NCI-H2171 (cell line): ENCODE measurements at regions not wholly inside any gene's neighbourhood (a gene's known extent, or its start where the extent isn't known, plus 50 kb on each side); places are given as distances from the start of the nearest gene placed in this dataset.

Experiments used
- DNase-seq: peaks from one replicate; lab custom pipeline; 2025; lab: John Stamatoyannopoulos, UW

DNA sequence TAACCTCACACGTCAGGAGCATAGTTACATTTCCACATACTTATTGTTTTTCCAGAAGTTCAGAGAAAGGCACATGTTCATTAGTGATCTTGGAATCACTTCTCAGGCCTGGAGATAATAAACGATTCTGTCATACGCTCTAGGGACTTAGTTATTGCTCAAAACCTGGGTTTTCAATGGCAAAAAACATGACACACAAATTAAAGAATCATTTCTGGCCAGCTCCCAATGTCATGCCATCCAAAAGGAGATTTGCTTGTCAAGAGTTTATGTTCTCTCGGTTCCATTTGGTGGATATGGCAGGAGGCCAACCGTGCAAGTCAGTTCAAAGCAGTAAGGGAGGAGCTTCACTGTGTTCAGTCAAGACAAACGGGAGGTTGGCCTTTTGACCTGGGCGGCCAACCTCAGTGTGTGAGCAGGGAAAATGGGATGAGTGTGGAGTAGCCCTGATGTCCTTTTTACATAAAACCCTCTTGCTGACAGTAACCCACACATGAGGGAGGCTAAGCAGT, 123.4 kb downstream of the NXNL2 start:
- peak; percentile 3 for DNase-seq

DNA sequence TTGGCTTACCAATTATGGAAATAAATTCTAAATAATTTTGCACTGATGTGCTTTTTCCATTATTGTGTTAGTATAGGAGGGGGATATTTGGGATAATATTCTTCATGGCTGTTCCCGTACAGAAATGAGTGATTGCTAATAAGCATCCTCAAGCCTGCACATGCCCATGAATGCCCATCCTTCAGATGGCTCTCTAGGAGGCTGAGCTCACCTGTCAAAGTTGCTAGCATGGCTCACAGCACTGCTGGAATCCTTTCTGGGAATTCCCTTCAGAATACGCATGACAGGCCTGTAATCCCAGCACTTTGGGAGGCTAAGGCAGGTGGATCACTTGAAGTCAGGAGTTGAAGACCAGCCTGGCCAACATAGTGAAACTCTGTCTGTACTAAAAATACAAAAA, 124.1 kb downstream of the NXNL2 start:
- no peak for DNase-seq

DNA sequence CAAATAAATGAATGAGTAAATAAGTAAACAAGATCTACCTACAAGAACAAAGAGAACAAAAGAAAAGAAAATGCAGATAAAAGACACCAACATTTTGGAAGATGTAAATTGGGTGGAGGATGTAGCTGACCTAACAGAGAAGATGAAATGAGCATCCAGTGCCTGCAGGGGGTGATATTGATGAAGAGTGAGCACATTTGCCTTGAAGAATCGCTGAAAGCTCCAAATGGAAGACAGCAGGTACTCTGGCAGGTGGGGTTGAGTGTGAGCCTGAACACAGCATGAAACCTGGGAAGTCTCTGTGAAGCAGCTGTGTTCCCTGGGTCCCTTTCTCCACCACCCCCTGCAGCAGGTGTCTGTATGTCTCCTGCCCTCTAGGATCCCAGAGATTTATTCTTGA, 125.6 kb downstream of the NXNL2 start:
- DNase-seq, result no peak

DNA sequence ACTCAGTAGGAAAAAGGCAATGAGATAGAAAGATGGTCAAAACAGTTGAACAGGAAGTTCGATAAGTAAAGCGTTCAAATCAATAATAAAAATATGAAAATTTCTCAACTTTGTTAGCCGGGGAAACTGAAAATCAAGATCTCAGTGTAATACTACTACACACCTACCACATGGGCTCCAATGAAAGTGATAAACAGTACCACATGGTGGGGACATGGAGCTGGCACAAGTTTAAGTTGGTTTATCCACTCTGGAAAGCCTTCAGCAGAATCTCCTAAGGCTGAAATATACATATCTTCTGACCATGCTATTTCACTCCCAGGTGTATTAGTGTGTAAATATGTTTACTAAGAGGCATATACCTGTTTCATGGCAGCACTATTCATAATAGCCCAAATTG, 126.8 kb downstream of the NXNL2 start:
- no peak for DNase-seq

DNA sequence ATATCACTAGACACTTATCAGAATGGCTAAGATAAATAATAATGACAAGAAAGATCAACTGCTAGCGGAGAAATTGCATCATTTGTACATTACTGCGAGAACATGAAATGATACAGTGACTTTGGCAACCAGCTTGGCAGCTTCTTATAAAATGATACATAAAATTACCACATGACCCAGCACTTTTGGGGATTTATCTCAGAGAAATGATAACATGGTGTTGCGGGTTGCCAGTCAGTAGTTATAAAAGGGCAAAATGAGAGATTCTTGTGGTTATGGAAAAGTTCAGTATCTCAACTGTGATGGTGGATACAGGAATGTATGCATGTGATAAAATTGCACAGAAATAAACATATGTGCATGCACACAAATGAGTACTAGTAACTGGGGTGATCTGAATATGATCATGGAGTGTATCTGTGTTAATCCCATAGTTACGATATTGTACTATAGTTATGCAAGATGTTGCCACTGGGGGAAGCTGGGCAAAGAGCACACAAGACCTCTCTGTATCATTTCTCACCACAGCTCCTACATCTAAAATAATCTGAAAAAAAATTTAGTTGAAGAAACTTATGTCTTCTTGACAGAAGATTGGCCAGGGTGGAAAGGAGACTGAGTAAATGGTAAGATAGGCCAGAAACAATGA, 128.9 kb downstream of the NXNL2 start:
- DNase-seq, result no peak

DNA sequence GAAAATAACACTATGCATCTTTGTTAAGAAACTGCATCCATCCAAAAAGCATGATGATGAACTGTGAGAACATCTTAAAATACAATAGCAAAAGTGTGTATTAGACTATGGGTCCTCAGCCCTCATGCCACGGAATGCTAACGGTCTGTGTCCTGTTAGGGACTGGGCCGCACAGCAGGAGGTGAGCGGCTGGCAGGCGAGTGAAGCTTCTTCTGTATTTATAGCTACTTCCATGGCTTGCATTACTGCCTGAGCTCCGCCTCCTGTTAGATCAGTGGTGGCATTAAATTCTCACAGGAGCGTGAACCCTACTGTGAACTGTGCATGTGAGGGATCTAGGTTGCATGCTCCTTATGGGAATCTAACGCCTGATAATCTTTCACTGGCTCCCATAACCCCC, 129.8 kb downstream of the NXNL2 start:
- no peak for DNase-seq

DNA sequence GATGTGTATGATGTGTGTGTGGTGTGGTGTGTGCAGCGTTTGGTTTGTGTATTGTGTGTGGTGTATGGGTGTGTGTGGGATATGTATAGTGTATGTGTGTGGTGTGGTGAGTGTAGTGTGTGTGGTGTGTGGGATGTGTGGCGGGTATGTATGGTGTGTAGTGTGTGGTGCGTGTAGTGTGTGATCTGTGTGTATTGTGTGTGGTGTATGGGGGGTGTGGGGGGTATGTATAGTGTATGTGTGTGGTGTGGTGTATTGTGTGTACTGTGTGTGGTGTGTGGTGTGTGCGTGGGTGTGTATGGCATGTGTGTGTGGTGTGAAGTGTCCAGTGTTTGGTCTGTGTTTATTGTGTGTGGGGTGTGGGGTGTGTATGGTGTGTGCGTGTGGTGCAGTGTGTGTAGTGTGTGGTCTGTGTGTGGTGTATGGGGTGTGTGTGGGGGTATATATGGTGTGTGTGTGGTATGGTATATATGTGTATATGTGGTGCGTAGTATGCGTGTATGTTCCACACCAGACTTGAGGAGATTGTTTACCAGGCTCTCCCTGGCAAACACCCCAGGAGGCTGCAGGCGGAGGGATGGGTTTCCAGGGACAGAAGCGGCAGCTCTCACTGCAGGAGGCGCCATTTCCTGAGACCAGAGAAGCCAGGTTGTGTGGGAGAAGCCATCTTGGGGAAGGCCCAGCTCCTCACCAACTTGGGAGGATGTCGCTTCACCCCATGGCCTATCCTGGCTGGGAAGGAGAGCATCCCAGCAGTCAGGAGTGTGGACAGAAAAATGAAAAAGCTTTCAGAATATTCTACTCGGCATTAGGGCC, 138.1 kb downstream of the NXNL2 start:
- DNase-seq, result no peak

DNA sequence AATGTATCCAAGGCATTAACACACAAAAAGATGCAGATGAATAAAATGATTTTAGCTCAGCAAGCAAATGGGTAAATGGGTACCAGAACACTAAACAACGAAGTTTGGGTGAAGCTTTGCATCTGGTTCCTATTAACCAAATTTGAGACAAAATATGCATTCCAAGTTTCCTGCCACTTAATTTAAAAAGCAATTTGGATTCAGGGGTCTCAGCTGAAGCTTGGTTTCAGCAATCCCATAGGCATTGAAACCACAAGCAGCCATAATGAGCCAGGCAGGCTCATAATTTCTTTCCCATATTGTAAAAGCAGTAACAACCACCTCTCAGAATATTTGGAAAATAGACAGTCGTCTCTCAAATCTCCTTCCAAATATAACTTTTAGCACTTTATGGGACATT, 138.9 kb downstream of the NXNL2 start:
- no peak for DNase-seq

DNA sequence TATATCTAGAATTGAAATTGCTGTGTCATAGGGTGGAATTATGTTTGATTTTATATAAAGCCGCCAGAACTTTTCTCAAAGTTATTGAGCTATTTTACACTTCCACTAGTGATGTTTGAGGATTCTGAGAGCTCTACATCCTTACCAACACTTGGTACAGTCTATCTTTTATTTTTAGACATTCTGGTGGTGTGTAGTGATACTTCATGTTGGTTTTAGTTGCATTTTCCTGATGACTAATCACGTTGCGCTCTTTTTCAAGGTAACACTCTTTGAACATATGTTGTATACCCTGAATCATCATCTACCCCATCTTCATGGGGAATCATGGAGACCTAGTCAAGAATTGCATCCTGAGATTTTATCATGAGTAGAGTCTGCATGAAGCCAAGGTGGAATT, 141.7 kb downstream of the NXNL2 start:
- DNase-seq, result no peak

DNA sequence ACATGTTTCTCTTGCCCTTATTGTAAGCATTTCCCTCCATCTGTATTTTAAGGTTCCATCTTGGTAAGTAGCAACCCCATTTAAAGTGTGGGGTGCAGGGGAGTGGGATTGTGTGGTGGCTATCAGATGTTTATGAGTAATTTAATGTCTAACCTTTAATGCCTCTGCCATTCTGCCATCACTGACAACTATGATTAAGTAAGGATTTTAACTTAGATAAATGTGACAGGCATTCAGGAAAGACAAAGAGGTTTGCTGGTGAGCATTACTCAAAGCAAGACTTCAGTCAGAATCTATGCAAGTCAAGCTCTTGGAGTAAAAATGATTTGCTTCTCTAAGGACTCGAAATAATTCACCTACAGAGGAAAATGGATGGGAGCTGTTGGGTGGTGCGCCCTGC, 143.0 kb downstream of the NXNL2 start:
- DNase-seq, result no peak

DNA sequence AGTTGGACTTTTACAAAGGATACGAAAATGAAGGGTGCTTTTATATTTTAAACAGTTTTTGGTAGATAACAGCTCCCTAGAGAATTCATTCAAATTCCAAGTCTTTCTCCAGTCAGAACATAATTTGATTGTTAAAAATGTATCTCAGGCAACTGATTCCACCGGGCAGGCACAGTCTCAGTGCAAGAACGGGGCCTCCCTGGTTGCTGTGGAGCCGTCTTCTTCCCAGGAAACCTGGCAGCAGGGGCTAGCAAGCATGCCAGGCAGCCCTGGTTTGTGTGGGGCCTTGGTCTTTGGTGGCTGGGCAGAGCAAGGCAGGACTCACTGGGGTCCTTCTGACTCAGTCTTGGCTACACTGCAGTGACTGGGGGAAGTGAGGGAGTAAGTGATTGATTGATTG, 143.5 kb downstream of the NXNL2 start:
- no peak for DNase-seq

DNA sequence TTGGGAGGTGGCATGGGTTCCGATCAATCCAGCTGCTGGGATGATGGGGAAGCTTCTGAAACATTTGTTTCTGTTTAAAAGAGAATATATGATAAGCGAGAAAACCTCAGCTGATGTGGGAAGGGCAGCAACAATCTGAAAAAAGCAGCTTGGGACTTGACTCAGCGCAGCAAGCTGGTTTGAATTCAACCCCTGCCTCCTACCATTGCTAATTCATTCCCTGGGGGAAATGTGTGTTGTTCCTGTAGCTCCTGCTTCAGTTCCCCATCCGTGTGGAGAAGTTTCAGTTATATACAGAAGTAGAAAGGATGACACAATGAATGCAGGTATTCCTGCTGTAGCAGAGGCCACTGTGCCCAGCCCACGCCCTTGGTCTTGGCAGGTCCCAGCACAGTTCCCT, 145.1 kb downstream of the NXNL2 start:
- no peak for DNase-seq

DNA sequence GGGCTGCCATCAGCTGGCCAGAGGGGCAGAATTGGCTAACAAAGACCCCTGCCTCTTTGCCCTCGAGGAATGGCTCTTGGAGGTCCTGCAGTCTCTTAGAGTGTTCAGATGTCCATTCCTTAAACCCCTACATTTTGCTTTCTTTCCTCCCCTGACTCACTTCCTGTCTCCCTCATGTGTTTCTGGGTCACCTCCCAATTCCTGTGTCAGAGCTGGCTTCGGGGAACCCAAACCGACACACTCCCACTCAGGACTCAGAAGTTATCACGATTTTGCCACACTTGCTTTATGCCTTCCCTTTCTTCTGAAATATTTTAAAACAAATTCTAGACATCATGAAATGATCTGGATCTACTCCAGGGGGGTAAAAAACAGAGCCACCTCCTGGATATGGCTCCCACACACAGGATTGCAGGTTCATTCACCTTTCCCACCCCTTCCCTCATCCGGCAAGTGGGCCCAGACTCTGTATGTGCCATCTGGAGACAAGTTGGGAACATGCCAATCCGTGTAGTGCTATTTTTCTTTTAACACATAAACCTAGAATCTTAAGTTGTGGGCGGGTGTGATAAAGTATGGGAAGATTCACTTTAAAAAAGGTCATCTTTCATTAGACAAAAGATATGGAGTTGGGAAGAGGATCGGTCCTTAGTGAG, 145.7 kb downstream of the NXNL2 start:
- no peak for DNase-seq

DNA sequence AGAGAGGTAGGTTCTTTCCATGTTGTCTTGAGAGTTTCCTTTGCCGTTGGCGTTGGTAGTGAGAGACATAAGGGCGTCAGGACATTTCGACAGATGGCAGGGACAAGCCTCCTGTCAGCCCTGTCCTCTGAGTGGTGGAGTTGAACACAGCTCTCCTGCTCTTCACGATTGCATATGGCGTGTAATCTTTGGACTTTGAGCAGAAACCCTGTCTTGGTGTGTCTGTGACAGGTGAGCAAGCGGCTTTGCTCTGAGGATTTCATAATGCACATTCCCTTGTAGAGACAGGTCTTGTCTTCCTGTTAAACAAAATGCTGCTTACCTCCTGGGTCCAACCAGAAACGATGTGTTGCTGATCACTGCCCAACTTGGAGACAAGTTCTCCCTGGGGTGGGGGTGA, 146.5 kb downstream of the NXNL2 start:
- no peak for DNase-seq

DNA sequence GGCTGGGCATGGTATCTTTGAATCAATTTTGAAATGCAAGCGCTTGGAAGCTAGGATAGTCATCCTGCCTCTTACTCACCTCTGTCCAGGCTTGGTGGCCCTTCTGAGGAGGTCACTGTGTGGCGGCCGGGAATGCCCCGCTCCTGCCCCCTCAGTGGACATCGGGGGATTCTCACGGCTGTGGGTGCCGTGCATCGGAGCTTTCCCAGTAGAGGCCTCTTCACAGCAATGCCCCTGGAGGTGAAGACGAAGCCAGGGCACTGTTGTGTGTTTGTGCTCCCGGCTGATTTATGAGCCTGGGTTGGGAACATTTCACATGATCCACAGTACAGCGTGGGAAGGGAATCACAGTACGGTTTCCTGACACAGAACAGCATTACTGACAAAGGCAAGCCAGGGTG, 147.5 kb downstream of the NXNL2 start:
- DNase-seq, result no peak

DNA sequence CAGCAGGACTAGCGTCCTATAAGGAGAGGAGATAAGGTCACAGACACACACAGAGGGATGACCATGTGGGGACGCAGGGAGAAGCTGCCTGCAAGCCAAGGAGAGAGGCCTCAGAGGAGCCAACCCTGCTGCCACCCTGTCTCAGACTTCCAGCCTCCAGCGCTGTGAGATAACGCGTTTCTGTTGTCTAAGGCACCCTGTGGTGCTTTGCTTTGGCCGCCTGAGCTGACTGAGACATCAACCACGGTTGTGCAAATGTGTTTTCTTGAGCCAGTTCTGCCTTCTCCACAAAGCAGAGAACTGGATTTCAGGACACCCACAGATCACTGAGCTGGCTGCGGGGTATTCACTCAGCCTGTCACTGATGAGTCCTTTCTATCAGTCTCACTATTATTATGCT, 149.1 kb downstream of the NXNL2 start:
- DNase-seq, result no peak

DNA sequence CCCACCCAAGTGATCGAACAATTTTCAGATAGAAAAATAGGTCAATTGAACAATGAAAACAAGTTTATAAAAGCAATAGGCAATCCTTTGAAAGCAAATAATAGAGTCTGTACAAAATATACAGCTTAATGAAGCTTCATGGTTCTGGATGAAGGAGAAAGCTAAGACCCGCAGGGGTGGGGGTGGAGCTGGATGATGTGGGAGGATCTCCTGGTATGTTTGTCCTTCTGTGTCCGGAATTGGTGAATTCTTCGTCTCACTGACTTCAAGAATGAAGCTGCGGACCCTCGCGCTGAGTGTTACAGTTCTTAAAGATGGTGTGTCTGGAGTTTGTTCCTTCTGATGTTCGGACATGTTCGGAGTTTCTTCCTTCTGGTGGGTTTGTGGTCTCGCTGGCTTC, 149.9 kb downstream of the NXNL2 start:
- no peak for DNase-seq

DNA sequence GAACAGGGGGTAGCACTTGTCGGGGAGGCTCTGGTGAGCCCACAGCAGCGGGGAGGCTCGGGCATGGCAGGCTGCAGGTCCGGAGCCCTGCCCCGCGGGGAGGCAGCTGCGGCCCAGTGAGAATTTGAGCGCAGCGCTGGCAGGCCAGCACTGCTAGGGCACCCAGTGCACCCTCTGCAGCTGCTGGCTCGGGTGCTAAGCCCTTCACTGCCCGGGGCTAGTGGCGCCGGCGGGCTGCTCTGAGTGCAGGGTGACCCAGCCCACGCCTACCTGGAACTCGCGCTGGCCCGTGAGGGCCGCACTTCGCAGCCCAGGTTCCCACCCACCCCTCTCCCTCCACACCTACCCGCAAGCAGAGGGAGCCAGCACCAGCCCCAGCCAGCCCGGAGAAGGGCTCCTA, 151.0 kb downstream of the NXNL2 start:
- no peak for DNase-seq

DNA sequence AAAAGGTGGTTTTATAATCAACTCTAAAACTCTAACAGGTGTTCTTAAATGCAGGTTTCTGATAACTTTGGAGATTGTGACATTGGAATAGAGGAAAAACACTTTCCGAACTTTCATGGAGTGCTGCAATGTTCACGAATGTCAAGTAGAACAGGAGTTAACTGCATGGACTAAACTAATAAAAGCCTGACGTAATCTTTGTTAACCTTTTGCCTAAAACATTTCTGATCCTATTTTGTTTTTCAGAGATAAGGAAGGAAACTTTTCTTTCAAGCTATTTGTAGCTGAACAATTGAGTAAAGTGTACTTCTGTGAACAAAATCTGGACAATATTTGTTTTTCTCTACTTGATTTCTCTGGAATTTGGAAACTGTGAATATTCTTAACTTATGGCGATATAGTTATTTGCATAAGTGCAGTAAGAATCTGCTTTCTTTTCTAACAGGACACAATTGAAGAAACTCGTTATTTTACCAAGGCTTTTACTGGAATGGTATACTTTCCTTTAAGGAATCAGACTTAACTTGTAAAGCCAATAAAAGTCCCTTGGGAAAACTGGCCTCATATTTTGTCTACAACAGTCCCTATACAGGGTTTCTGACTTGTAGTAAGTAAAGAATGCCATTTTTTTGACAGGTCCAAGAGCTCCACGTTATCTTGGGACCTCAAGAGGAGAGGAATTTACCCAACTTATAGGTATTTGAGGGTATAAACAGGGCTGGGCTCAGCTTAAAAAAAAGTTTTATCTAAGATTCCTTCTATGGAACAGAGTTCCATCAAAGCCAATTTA, 154.7 kb downstream of the NXNL2 start:
- no peak for DNase-seq

DNA sequence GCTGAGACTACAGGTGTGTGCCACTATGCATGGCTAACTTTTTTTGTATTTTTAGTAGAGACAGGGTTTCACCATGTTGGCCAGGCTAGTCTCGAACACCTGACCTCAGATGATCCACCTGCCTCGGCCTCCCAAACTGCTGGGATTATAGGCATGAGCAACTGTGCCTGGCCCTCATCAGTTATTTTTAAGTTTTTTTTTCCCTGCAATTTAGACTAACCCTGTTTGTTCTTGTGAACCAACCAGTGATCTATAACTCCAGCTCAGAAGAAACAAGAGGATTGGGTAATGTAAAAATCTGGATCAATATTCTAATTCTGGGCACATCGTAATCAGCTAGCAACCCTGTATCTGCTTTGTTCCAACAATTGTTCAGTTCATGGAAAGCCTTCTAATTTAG, 155.7 kb downstream of the NXNL2 start:
- DNase-seq, result no peak

DNA sequence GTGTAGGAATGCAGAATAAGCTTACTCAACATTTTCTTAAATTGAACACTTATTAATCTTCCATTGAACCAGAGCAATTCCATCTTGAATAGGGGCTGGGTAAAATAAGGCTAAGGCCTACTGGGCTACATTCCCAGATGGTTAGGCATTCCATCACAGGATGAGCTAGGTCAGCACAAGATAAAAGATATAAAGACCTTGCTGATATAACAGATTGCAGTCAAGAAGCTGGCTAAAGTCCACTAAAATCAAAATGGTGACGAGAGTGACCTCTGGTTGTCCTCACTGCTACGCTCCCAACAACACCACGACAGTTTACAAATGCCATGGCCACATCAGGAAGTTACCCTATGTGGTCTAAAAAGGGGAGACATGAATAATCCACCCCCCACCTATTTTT, 156.1 kb downstream of the NXNL2 start:
- DNase-seq, result no peak

DNA sequence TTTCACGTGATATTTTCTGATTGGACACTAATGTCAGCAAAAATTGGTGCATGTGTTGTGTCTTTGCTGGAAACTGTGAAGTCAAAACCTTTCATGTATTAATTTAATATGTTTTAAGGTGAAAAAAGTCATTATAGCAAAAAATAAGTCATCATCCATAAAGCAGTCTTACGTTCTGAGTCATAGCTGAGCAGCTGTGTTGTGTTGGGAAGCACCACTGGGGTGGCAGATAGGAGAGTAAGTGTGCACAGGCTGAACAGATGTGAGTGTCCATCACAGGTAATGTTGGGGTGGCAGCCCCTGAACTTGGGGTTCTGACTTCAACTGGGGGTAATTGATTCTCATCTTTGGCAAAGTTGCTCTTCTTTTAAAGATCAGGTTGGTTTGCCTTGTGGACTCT, 156.8 kb downstream of the NXNL2 start:
- no peak for DNase-seq
